ENCODE measurements at regions not wholly inside any gene's neighbourhood (a gene's known extent, or its start where the extent isn't known, plus 50 kb on each side); places are given as distances from the start of the nearest gene placed in this dataset.
"Not testable (repeated sequence)": the region's sequence is repeated elsewhere in the genome, so short reads cannot be mapped to it uniquely, and the experiment has no call there.

DNA sequence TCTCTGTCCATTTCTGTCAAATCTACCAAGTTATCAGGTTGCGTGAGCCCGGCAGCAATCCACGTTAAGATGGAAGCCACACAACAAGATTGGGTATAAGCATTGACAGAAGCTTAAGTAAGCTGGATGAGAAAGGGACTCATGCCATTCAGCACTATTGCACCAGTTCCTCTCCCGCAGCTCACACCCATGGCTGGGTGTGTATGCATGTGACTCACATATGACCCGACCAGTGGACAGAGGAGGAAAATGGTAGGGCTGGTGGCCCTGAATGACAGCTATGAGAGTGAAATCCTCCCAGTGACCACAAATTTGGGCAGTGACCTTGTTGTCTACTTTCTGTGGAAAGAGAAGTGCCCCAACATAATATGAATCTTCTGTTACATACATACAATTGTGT, 113.5 kb downstream of the OTOR start:
- Mint-ChIP-seq H3K36me3 (ENCODE audit: unreplicated experiment) (no peaks in the 10 kb centered on the region), H3K4me1 (ENCODE audit: unreplicated experiment) (no peaks in the 10 kb centered on the region), H3K9me3 (ENCODE audit: unreplicated experiment) (peaks cover 10% of the 10 kb centered on the region), H3K27me3 (ENCODE audit: unreplicated experiment) (peaks cover 7% of the 10 kb centered on the region), H3K4me3 (ENCODE audit: unreplicated experiment) (no peak overlapping the region), H3K27ac (ENCODE audit: unreplicated experiment) (no peak overlapping the region)
- DNase-seq (ENCODE audit: extremely low spot score, unreplicated experiment): no peak
- TF ChIP-seq, protein P1, sequence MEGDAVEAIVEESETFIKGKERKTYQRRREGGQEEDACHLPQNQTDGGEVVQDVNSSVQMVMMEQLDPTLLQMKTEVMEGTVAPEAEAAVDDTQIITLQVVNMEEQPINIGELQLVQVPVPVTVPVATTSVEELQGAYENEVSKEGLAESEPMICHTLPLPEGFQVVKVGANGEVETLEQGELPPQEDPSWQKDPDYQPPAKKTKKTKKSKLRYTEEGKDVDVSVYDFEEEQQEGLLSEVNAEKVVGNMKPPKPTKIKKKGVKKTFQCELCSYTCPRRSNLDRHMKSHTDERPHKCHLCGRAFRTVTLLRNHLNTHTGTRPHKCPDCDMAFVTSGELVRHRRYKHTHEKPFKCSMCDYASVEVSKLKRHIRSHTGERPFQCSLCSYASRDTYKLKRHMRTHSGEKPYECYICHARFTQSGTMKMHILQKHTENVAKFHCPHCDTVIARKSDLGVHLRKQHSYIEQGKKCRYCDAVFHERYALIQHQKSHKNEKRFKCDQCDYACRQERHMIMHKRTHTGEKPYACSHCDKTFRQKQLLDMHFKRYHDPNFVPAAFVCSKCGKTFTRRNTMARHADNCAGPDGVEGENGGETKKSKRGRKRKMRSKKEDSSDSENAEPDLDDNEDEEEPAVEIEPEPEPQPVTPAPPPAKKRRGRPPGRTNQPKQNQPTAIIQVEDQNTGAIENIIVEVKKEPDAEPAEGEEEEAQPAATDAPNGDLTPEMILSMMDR (IDR thresholded peaks at IDR 0.05): no peak

DNA sequence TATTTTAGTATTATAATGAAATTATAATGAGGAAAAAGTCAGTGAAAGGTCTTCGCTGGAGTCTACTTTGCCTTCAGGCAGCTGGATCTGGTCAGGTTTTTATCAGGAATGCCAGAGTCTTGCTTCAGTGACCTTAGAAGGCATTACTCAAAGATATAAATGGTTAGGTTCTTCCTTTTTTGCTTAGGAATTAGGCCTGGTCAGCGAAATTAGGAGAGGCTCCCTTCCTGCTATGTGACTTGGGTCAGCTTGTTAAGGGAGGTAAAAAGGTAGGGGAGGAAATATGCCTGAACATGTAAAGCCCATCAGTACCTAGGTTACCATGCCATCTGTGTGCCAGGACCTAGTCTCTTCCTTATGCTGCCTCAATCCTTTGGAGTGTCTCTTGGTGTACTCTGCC, 115.1 kb downstream of the OTOR start:
- no peak overlapping the region for H3K4me3 Mint-ChIP-seq (ENCODE audit: unreplicated experiment)
- H3K9me3 Mint-ChIP-seq (ENCODE audit: unreplicated experiment): peaks cover 5% of the 10 kb centered on the region
- H3K27ac Mint-ChIP-seq (ENCODE audit: unreplicated experiment): no peak overlapping the region
- TF ChIP-seq, protein P1 (IDR thresholded peaks at IDR 0.05): no peak
- H3K4me1 Mint-ChIP-seq (ENCODE audit: unreplicated experiment): no peaks in the 10 kb centered on the region
- H3K36me3 Mint-ChIP-seq (ENCODE audit: unreplicated experiment): no peaks in the 10 kb centered on the region
- peaks cover 6% of the 10 kb centered on the region for H3K27me3 Mint-ChIP-seq (ENCODE audit: unreplicated experiment)
- no peak for DNase-seq (ENCODE audit: extremely low spot score, unreplicated experiment)

DNA sequence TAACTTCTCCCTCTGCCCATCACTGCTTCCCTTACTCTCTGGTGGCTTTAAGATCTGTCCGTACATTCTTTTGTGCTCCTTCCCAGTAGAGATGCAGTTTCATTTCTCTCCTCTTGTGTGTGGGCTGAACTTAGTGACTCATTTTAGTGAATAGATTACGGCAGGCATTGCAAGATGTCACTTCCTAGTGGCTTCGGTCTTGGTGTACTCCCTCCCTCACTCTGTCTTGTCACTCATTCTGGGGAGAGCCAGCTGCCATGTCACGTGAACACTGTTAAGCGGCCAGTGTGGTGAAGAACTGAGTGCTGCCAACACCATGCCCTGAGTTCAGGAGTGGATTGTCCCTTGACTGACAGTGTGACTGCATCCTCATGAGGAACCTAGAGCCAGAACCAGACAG, 115.9 kb downstream of the OTOR start:
- DNase-seq (ENCODE audit: extremely low spot score, unreplicated experiment): no peak
- Mint-ChIP-seq H3K27ac (ENCODE audit: unreplicated experiment) (no peak overlapping the region), H3K9me3 (ENCODE audit: unreplicated experiment) (peaks cover 5% of the 10 kb centered on the region), H3K4me1 (ENCODE audit: unreplicated experiment) (no peaks in the 10 kb centered on the region), H3K27me3 (ENCODE audit: unreplicated experiment) (peaks cover 5% of the 10 kb centered on the region), H3K4me3 (ENCODE audit: unreplicated experiment) (no peak overlapping the region), H3K36me3 (ENCODE audit: unreplicated experiment) (no peaks in the 10 kb centered on the region)
- TF ChIP-seq, protein P1 (IDR thresholded peaks at IDR 0.05): no peak

DNA sequence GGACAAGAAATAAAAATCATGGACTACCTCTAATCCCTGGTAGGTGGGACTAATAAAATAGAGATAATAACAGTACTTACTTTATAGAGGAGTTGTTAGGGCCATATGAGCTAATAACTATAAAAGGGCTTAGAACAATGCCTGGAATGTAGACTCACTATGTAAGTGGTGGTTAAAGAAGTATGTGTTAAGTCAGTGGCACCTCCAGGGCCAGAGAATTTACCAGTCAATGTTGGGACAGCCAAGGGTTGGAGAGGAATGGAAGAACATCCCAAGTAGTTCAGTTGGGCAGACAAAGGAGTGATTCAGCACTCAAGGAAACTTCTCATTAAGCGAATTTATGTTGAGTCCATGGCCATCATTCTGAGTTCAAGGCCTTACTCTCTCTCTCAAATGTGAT, 116.8 kb downstream of the OTOR start:
- no peak overlapping the region for H3K4me3 Mint-ChIP-seq (ENCODE audit: unreplicated experiment)
- H3K4me1 Mint-ChIP-seq (ENCODE audit: unreplicated experiment): no peaks in the 10 kb centered on the region
- TF ChIP-seq, protein P1 (IDR thresholded peaks at IDR 0.05): no peak
- peaks cover 5% of the 10 kb centered on the region for H3K9me3 Mint-ChIP-seq (ENCODE audit: unreplicated experiment)
- peaks cover 11% of the 10 kb centered on the region for H3K27me3 Mint-ChIP-seq (ENCODE audit: unreplicated experiment)
- H3K27ac Mint-ChIP-seq (ENCODE audit: unreplicated experiment): no peak overlapping the region
- no peaks in the 10 kb centered on the region for H3K36me3 Mint-ChIP-seq (ENCODE audit: unreplicated experiment)
- no peak for DNase-seq (ENCODE audit: extremely low spot score, unreplicated experiment)

DNA sequence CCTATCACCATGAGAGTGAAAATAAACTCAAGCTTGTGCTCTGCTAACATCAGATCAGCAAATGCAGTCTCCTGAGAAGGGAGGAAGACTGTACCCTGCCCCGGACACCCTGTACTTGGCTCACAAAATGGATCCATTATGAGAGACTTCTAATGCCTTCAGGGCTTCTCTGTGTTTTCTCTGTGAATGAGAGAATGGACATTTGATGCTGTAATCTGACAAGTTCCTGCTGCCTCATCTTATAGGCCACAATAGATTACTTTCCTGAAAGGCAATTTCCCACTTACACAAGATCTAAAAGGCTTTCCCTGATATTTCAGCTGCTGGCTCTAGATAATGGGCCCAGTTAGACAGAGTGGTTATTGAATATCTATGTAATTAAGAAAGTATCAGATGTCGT, 117.2 kb downstream of the OTOR start:
- Mint-ChIP-seq H3K36me3 (ENCODE audit: unreplicated experiment) (no peaks in the 10 kb centered on the region), H3K27me3 (ENCODE audit: unreplicated experiment) (peaks cover 13% of the 10 kb centered on the region), H3K4me1 (ENCODE audit: unreplicated experiment) (no peaks in the 10 kb centered on the region), H3K9me3 (ENCODE audit: unreplicated experiment) (peaks cover 5% of the 10 kb centered on the region), H3K4me3 (ENCODE audit: unreplicated experiment) (no peak overlapping the region), H3K27ac (ENCODE audit: unreplicated experiment) (no peak overlapping the region)
- DNase-seq (ENCODE audit: extremely low spot score, unreplicated experiment): no peak
- TF ChIP-seq, protein P1 (IDR thresholded peaks at IDR 0.05): no peak

DNA sequence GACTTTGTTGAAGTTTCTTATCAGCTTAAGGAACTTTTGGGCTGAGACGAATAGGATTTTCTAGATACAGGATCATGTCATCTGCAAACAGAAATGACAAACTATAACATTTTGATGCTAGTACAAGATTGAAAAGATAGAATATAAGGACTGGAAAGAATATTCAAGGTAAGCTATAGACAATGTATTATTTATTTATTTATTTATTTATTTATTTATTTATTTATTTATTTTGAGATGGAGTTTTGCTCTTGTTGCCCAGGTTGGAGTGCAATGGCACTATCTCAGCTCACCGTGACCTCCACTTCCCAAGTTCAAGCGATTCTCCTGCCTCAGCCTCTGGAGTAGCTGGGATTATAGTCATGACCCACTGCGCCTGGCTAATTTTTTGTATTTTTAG, 125.0 kb downstream of the OTOR start:
- not testable (repeated sequence) for H3K27ac Mint-ChIP-seq (ENCODE audit: unreplicated experiment); H3K4me3 Mint-ChIP-seq (ENCODE audit: unreplicated experiment); DNase-seq (ENCODE audit: extremely low spot score, unreplicated experiment); H3K4me1 Mint-ChIP-seq (ENCODE audit: unreplicated experiment); H3K9me3 Mint-ChIP-seq (ENCODE audit: unreplicated experiment); H3K36me3 Mint-ChIP-seq (ENCODE audit: unreplicated experiment)
- peaks cover 22% of the 10 kb centered on the region for H3K27me3 Mint-ChIP-seq (ENCODE audit: unreplicated experiment)
